ENCODE measurements at regions not wholly inside any gene's neighbourhood (a gene's known extent, or its start where the extent isn't known, plus 50 kb on each side); places are given as distances from the start of the nearest gene placed in this dataset.
A peak's percentile ranks its signal among the peaks of the same experiment; 100 is the strongest.
"Not testable (repeated sequence)": the region's sequence is repeated elsewhere in the genome, so short reads cannot be mapped to it uniquely, and the experiment has no call there.

GRCh38 chr4:183044924-183045640 lies 54.0 kb upstream of the WWC2 start:
- DNase-seq; H3K36me3 Mint-ChIP-seq (ENCODE audit: low read depth); intact Hi-C loops (cut with micrococcal nuclease); H3K27me3 Mint-ChIP-seq; H3K9me3 Mint-ChIP-seq; H3K27ac Mint-ChIP-seq; H3K4me1 Mint-ChIP-seq; H3K4me3 Mint-ChIP-seq: not testable (repeated sequence)

GRCh38 chr4:183038436-183038835 lies 60.6 kb upstream of the WWC2 start:
- H3K4me3 Mint-ChIP-seq, result no peak overlapping the region
- no peak overlapping the region for H3K27ac Mint-ChIP-seq
- no peaks in the 10 kb centered on the region for H3K36me3 Mint-ChIP-seq (ENCODE audit: low read depth)
- intact Hi-C loops (cut with micrococcal nuclease), result no loop called here
- no peaks in the 10 kb centered on the region for H3K4me1 Mint-ChIP-seq
- H3K27me3 Mint-ChIP-seq, result peaks cover 2% of the 10 kb centered on the region
- no peaks in the 10 kb centered on the region for H3K9me3 Mint-ChIP-seq
- DNase-seq, result no peak

DNA sequence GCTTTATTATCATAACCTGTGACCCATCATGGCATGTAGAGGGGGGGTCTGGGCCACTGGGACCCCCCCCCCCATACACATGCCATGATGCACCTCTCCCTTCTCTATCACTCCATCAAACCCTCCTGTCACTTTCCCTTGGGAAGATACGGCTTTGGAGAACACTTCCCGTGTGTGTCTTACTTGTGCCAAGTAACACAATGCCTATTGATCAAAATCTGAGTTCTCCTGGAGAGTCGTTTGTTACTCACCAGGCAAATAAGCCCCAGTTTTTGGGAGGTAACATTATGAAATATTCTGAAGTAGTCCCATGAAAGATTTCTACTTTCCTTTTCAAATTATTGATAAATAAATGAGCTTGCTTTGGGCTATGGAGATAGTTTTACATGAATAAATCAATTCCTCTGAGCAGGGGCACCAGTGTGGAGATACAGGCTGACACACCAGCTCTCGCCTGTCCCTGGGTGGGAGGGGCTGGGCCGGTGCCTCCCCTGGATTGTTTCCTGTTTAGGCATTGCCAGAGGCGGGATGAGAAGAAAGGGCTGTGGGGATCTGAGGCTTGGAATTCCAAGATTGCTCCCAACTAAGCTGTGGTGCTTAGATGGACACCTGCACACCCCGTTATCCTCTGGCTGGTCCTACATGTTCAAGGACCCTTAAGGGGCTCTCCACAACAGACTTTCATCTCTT lies 63.2 kb upstream of the WWC2 start:
- Mint-ChIP-seq H3K9me3 (no peaks in the 10 kb centered on the region), H3K27ac (no peak overlapping the region), H3K36me3 (ENCODE audit: low read depth) (no peaks in the 10 kb centered on the region), H3K4me1 (no peaks in the 10 kb centered on the region), H3K4me3 (no peak overlapping the region), H3K27me3 (peaks cover 2% of the 10 kb centered on the region)
- DNase-seq, result no peak
- intact Hi-C loops (cut with micrococcal nuclease), result no loop called here

DNA sequence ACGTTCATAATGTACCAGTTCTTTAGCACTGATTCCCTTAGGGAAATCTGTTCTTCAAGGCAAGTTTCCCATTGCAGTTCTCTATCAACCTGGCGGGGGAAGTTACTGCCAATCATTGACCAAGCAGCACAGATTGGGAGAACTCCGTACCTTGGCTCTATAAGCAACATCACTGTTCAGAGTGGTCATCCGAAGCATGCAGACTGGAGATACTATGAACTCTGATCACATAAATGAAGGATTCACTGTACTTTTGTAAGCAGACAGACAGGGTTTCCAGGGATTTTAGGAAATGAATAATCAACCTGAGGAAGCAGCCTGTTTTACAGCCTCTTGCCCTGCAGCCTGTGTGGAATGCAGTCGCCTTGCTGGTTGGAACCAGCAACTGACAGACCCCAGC lies 63.8 kb upstream of the WWC2 start:
- Mint-ChIP-seq H3K4me1 (no peaks in the 10 kb centered on the region), H3K4me3 (no peak overlapping the region)

DNA sequence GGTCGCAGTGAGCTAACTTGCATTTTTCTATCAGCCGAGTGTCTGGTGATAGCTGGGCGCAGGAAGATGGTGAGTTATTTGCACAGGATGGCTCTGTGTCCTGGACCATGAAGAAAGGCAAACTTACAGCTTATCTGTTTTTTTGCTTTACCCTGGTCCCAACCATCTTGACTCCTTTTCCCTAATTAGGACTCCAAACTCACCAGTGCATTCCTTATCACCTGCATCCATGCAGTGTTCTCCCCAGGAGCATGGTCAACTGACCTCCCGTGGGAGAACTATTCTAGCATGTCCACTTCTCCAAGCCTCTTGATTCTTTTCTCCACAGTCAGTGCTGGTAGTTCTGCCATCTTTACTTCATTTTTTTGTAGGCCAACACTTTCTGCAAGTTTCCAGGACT lies 68.2 kb upstream of the WWC2 start:
- Mint-ChIP-seq H3K36me3 (ENCODE audit: low read depth) (no peaks in the 10 kb centered on the region), H3K27me3 (no peaks in the 10 kb centered on the region), H3K4me3 (no peak overlapping the region), H3K4me1 (no peaks in the 10 kb centered on the region), H3K9me3 (no peaks in the 10 kb centered on the region), H3K27ac (no peak overlapping the region)
- no peak for DNase-seq
- intact Hi-C loops (cut with micrococcal nuclease), result no loop called here

More for the DNA sequence above, 63.8 kb upstream of the WWC2 start:
- no peak for DNase-seq
- Mint-ChIP-seq H3K9me3 (no peaks in the 10 kb centered on the region), H3K27me3 (peaks cover 2% of the 10 kb centered on the region), H3K36me3 (ENCODE audit: low read depth) (no peaks in the 10 kb centered on the region), H3K27ac (no peak overlapping the region)
- intact Hi-C loops (cut with micrococcal nuclease), result no loop called here

DNA sequence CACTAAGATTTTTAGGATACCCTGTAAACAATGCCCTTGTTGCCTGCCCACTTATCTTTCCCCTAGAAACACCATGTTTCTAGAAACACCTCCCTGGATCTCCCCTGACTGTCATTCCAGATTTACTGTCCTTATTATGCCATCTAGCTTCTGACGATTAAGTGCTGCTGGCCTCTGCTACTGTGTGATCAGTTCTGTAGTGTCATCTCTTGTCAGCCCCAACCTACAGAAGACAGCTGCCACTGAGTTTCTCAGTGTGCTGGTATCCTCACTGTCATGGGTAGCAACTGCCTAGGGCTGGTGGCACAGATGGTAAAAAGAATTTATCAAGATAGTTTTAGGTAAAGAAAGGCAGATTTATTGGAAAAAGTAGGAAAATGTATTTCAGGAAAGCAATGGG lies 68.7 kb upstream of the WWC2 start:
- intact Hi-C loops (cut with micrococcal nuclease), result no loop called here
- H3K4me1 Mint-ChIP-seq, result no peaks in the 10 kb centered on the region
- no peak overlapping the region for H3K4me3 Mint-ChIP-seq
- no peaks in the 10 kb centered on the region for H3K9me3 Mint-ChIP-seq
- H3K36me3 Mint-ChIP-seq (ENCODE audit: low read depth), result no peaks in the 10 kb centered on the region
- DNase-seq, result no peak
- no peak overlapping the region for H3K27ac Mint-ChIP-seq
- H3K27me3 Mint-ChIP-seq, result no peaks in the 10 kb centered on the region

- no peaks in the 10 kb centered on the region for H3K9me3 Mint-ChIP-seq
- no peaks in the 10 kb centered on the region for H3K4me1 Mint-ChIP-seq
- DNase-seq, result no peak
- H3K27ac Mint-ChIP-seq, result no peak overlapping the region
- no peaks in the 10 kb centered on the region for H3K36me3 Mint-ChIP-seq (ENCODE audit: low read depth)
- H3K4me3 Mint-ChIP-seq, result no peak overlapping the region
- intact Hi-C loops (cut with micrococcal nuclease), result no loop called here
- H3K27me3 Mint-ChIP-seq, result no peaks in the 10 kb centered on the region
These were observed 69.7 kb upstream of the WWC2 start for GRCh38 chr4:183029365-183029764.

DNA sequence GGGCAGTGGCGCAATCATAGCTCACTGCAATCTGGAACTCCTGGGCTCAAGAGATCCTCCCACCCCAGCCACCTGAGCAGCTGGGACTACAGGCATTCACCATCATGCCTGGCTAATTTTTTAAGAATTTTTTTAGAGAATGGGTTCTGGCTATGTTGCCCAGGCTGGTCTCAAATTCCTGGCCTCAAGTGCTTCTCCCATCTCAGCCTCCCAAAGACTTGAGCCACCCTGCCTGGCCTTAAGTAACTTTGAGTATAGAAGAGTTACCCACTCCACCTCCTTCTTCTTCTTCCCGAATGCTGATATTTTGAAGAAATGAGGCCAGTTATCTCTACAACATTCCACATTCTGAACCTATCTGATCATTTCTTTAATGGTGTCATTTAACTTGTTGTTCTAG lies 72.4 kb upstream of the WWC2 start:
- H3K4me1 Mint-ChIP-seq, result no peaks in the 10 kb centered on the region
- H3K27me3 Mint-ChIP-seq, result no peaks in the 10 kb centered on the region
- no peak overlapping the region for H3K4me3 Mint-ChIP-seq
- intact Hi-C loops (cut with micrococcal nuclease), result no loop called here
- H3K36me3 Mint-ChIP-seq (ENCODE audit: low read depth), result no peaks in the 10 kb centered on the region
- no peaks in the 10 kb centered on the region for H3K9me3 Mint-ChIP-seq
- no peak for DNase-seq
- no peak overlapping the region for H3K27ac Mint-ChIP-seq

DNA sequence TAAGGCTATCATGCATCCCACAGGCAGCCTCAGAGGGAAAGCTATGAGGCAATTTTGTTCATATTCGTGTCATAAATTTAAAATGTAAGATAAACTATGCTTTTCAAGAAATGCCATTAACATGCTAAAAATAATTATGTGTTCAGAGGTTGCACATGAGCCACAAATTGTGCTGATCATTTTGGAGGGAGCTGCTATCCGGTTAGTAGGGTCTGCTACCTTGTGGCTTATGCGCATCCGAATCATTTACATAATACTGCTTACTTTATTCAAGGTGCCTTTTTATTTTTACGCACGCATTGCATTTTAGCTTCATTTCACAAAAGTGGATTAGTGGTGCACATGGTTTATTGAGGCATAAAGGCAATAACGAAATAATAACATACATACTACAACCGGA lies 76.4 kb upstream of the WWC2 start:
- H3K27me3 Mint-ChIP-seq, result peaks cover 1% of the 10 kb centered on the region
- H3K4me1 Mint-ChIP-seq, result no peaks in the 10 kb centered on the region

DNA sequence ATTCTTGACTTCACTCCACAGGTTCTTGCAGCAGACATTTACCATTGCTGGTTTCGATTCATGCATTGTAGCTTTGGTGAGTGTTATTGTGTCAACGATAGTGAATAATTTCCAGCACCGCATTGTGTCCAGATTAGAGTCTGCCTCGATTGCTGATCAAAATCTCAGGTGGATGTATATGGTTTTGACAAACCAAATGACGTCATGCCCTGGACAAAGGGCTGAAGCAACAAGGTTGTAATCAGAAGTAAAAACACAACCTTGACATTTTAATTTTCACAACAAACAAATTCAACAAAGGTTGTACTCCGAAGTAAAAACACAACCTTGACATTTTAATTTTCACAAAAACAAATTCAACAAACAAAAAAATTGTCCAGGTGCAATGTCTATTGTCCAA lies 81.1 kb upstream of the WWC2 start:
- Mint-ChIP-seq H3K4me1 (no peaks in the 10 kb centered on the region), H3K27ac (no peak overlapping the region), H3K4me3 (no peak overlapping the region), H3K36me3 (ENCODE audit: low read depth) (no peaks in the 10 kb centered on the region), H3K9me3 (no peaks in the 10 kb centered on the region), H3K27me3 (peaks cover 1% of the 10 kb centered on the region)
- no peak for DNase-seq
- intact Hi-C loops (cut with micrococcal nuclease), result no loop called here

More for the DNA sequence above, 76.4 kb upstream of the WWC2 start:
- Mint-ChIP-seq H3K9me3 (no peaks in the 10 kb centered on the region), H3K4me3 (no peak overlapping the region), H3K27ac (no peak overlapping the region), H3K36me3 (ENCODE audit: low read depth) (no peaks in the 10 kb centered on the region)
- DNase-seq, result no peak
- intact Hi-C loops (cut with micrococcal nuclease), result no loop called here

DNA sequence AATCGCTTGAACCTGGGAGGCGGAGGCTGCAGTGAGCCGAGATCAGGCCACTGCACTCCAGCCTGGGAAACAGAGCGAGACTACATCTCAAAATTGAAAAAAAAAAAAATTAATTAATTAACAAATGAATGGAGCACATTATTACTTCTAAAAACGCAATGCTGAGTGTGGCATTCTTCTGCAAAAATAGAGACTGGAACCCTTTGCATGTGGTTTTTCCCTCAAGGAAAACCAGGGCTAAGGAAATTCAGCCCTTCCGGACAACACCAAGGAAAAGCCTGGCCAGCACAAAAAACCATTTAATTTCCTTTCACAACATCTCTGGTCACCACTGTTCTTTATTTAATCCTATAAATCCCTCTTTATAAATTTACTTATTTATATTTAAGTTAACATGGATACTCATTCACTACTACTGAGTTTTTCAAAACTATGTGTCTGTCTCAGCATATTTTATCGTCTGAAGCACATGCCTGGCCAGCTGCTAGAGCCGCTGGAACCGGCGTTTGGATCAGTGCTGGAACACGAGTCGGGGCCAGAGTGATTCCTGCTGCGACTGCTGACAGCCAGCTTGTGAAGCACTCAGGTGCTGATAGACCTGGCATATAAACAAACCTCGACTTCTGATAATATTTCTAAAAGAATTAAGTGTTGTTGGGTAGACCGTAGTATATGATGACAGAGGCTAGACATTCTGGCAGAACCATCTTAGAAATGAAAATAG lies 84.5 kb upstream of the WWC2 start:
- Mint-ChIP-seq H3K4me3 (no peak overlapping the region), H3K9me3 (no peaks in the 10 kb centered on the region), H3K36me3 (ENCODE audit: low read depth) (no peaks in the 10 kb centered on the region), H3K27me3 (no peaks in the 10 kb centered on the region), H3K4me1 (no peaks in the 10 kb centered on the region), H3K27ac (no peak overlapping the region)
- no peak for DNase-seq
- intact Hi-C loops (cut with micrococcal nuclease), result no loop called here

- intact Hi-C loops (cut with micrococcal nuclease), result no loop called here
- Mint-ChIP-seq H3K4me3 (no peak overlapping the region), H3K9me3 (no peaks in the 10 kb centered on the region), H3K4me1 (no peaks in the 10 kb centered on the region), H3K36me3 (ENCODE audit: low read depth) (no peaks in the 10 kb centered on the region), H3K27ac (peak overlapping the region; percentile 20), H3K27me3 (no peaks in the 10 kb centered on the region)
- DNase-seq, result no peak
These were observed 85.4 kb upstream of the WWC2 start for GRCh38 chr4:183013730-183014002.

GRCh38 chr4:183012879-183013729 lies 86.0 kb upstream of the WWC2 start:
- no peaks in the 10 kb centered on the region for H3K9me3 Mint-ChIP-seq

More at GRCh38 chr4:183012879-183013729, 86.0 kb upstream of the WWC2 start:
- Mint-ChIP-seq H3K36me3 (ENCODE audit: low read depth) (no peaks in the 10 kb centered on the region), H3K4me1 (no peaks in the 10 kb centered on the region), H3K27ac (no peak overlapping the region), H3K27me3 (no peaks in the 10 kb centered on the region), H3K4me3 (no peak overlapping the region)
- intact Hi-C loops (cut with micrococcal nuclease), result no loop called here
- no peak for DNase-seq

Data from activated CD4-positive, alpha-beta T cell treated with anti-CD3 and anti-CD28 coated beads, Interleukin-2, amount 10 ng/mL, durations not matched to agents 24 days and 14 days (primary cell).